Heart right ventricle (tissue), 16 donors: ENCODE measurements at regions not wholly inside any gene's neighbourhood (a gene's known extent, or its start where the extent isn't known, plus 50 kb on each side); places are given as distances from the start of the nearest gene placed in this dataset.
"Not testable (repeated sequence)": the region's sequence is repeated elsewhere in the genome, so short reads cannot be mapped to it uniquely, and the experiment has no call there.

Source experiments
- ATAC-seq, 8 donors: fragments of 200-7000 bp; cut with Tn5 transposase; one replicate each; pipeline ENCODE4 v1.9.1; 2020; ENCODE audit warnings: mild to moderate bottlenecking in 8 of 8, moderate library complexity in 8 of 8, moderate number of reproducible peaks in 1 of 8
- DNase-seq, 2 donors: peaks; one replicate each; pipeline ENCODE4 v3.0.0-alpha.2; 2020
- H3K27ac ChIP-seq, 10 donors: fragments of 200-600 bp; sonication (generic) in 2 of 10; one replicate each; pipeline versions ENCODE4 v1.5.0 to v1.8.0; 2020 to 2022; ENCODE audit warnings: mild to moderate bottlenecking in 3 of 10
- H3K27me3 ChIP-seq, 7 donors: fragments of 200-600 bp; one replicate each; pipeline ENCODE4 v1.8.0; 2021 to 2022; ENCODE audit warnings: mild to moderate bottlenecking in 2 of 7
- H3K36me3 ChIP-seq, 9 donors: fragments of 200-600 bp; sonication (generic) in 1 of 9; one replicate each; pipeline versions ENCODE4 v1.5.0 to v1.8.0; 2020 to 2022; ENCODE audit warnings: mild to moderate bottlenecking in 2 of 9
- H3K4me1 ChIP-seq, 9 donors: fragments of 200-600 bp; sonication (generic) in 1 of 9; one replicate each; pipeline versions ENCODE4 v1.5.0 to v1.8.0; 2020 to 2022; ENCODE audit warnings: mild to moderate bottlenecking in 4 of 9
- H3K4me3 ChIP-seq, 10 donors: fragments of 200-600 bp; sonication (generic) in 2 of 10; one replicate each; pipeline versions ENCODE4 v1.5.0 to v1.8.0; 2020 to 2022; ENCODE audit warnings: mild to moderate bottlenecking in 7 of 10, moderate library complexity in 2 of 10
- H3K9me3 ChIP-seq, 11 donors: fragments of 200-600 bp in 10 of 11; sonication (generic) in 2 of 11; one replicate each; pipeline versions ENCODE4 v1.5.0 to v1.8.0; 2013 to 2022; ENCODE audit warnings: mild to moderate bottlenecking in 2 of 11, control low read depth in 1 of 11, moderate library complexity in 1 of 11
- CTCF ChIP-seq, 9 donors: fragments of 200-600 bp; sonication (generic) in 2 of 9; IDR thresholded peaks; one replicate each; pipeline versions ENCODE4 v1.5.0 to v1.8.0; 2021 to 2022; ENCODE audit warnings: antibody characterized with exemption in 9 of 9, mild to moderate bottlenecking in 5 of 9, moderate library complexity in 1 of 9
- WGBS, 2 donors: extraction: QIAGEN DNeasy Blood & Tissue Kit; methylation state at CpG; one replicate each; pipeline ENCODE4 v1.1.7; 2013; ENCODE audit warnings: inconsistent platforms in 1 of 2; 5-methylcytosine and 5-hydroxymethylcytosine counted together
- intact Hi-C, 10 donors: fragments of 100-400 bp; cut with DNase I; formaldehyde crosslinking; loops; one replicate each; pipeline versions ENCODE4 v1.11.1 to v1.14.2; 2022
- donor health status: Arrhythmogenic right ventricular cardiomyopathy.
- donor health status: ischemic (EF 13 %, LVEDD 7.1; RV severe dilation, severe dysfunction).
- donor health status: healthy with polysubstance abuse.
- donor health status: DM: no; HTN: yes; CAD: no.
- donor health status: DM: no; HTN: no; CAD: no.
- donor health status: ischemic (EF 25% LVEDD 6.9; RV normal size, moderate dysfunction).
- donor health status: ischemic (EF 25% LVEDD 5.7; RV mildly dilated, moderate dysfunction).
- donor health status: healthy.
- donor health status: DM: yes; HTN: yes; CAD: no.
- donor health status: Ischemic cardiomyopathy.
- donor health status: ischemic (EF 35%, LVEDD 5.7; RV mildly dilated, moderate dysfunction).
- donor health status: nonischemic (EF 11% LVEDD 7.7; RV severe dilation, severe dysfunction).
- donor health status: DM: yes; HTN: yes; CAD: no.
- donor health status: PGD.
- donor health status: ischemic (EF 29% LVEDD 5.4; RV normal size, mild dysfunction).
- donor health status: nonischemic (EF 23%, LVEDD 6.1; RV moderate dilation, normal function).

- Histone ChIP-seq H3K4me1 (peaks cover 0 to 15% (median 0%) of the 10 kb centered on the region in 9 donors), H3K9me3 (peaks cover 0 to 14% (median 0%) of the 10 kb centered on the region in 11 donors), H3K36me3 (no peaks in the 10 kb centered on the region), H3K4me3 (no peak overlapping the region), H3K27ac (no peak overlapping the region), H3K27me3 (no peaks in the 10 kb centered on the region)
- DNase-seq (no peak), ATAC-seq (no peak)
- intact Hi-C loops, result no loop called here
- no peak for TF ChIP-seq CTCF (IDR thresholded peaks at IDR 0.05)
Measured at GRCh38 chr12:88361493-88361892, 218.8 kb downstream of the KITLG start.

DNA sequence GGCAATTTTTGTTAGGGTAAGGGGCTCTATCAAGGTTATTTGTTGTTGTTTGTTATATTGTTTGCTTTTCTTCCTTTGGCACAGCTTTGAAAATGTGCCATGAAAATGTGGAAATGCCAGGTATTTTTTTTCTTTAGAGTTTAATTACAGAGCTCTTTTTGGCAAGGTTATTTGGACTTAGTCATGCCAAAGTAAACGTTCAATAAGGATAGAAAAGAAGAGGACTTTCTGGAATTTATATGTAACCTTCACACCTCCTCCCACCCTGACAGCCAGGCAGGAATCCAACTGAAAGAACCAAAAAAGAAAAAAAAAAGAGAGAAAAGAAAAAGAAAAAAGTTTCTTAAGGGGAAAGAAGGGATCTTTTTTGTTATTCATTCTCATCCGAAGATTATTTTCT lies 217.8 kb downstream of the KITLG start:
- Histone ChIP-seq H3K9me3 (peaks cover 0 to 14% (median 0%) of the 10 kb centered on the region in 11 donors), H3K36me3 (no peaks in the 10 kb centered on the region), H3K4me1 (peaks cover 0 to 15% (median 0%) of the 10 kb centered on the region in 9 donors), H3K27ac (no peak overlapping the region), H3K27me3 (no peaks in the 10 kb centered on the region), H3K4me3 (no peak overlapping the region)
- no peak for TF ChIP-seq CTCF (IDR thresholded peaks at IDR 0.05)
- WGBS, 2 donors, result 47 to 53% methylated on average over 2 of the region's 2 CpGs
- ATAC-seq (no peak), DNase-seq (no peak)
- intact Hi-C loops, result no loop called here

GRCh38 chr12:88365403-88365802 lies 214.9 kb downstream of the KITLG start:
- DNase-seq (no peak), ATAC-seq (no peak)
- no peak overlapping the region for H3K4me3 ChIP-seq
- H3K9me3 ChIP-seq, result no peaks in the 10 kb centered on the region
- no peaks in the 10 kb centered on the region for H3K36me3 ChIP-seq
- no peaks in the 10 kb centered on the region for H3K27me3 ChIP-seq
- no peak for TF ChIP-seq CTCF (IDR thresholded peaks at IDR 0.05)
- H3K27ac ChIP-seq, result no peak overlapping the region
- 67 to 72% methylated on average over 3 of the region's 3 CpGs for WGBS, 2 donors
- intact Hi-C loops, result no loop called here
- peaks cover 0 to 15% (median 0%) of the 10 kb centered on the region in 9 donors for H3K4me1 ChIP-seq

GRCh38 chr12:88366101-88366500 lies 214.2 kb downstream of the KITLG start:
- 85 to 89% methylated on average over 4 of the region's 4 CpGs for WGBS, 2 donors
- ATAC-seq (no peak), DNase-seq (no peak)
- Histone ChIP-seq H3K27ac (no peak overlapping the region), H3K27me3 (no peaks in the 10 kb centered on the region), H3K4me1 (peaks cover 0 to 15% (median 0%) of the 10 kb centered on the region in 9 donors), H3K36me3 (no peaks in the 10 kb centered on the region), H3K9me3 (no peaks in the 10 kb centered on the region), H3K4me3 (no peak overlapping the region)
- intact Hi-C loops, result no loop called here
- no peak for TF ChIP-seq CTCF (IDR thresholded peaks at IDR 0.05)

- Histone ChIP-seq H3K27me3 (no peaks in the 10 kb centered on the region), H3K4me3 (no peak overlapping the region), H3K4me1 (peaks cover 0 to 15% (median 0%) of the 10 kb centered on the region in 9 donors), H3K9me3 (no peaks in the 10 kb centered on the region), H3K27ac (no peak overlapping the region), H3K36me3 (no peaks in the 10 kb centered on the region)
- TF ChIP-seq CTCF (IDR thresholded peaks at IDR 0.05), result no peak
- intact Hi-C loops, result no loop called here
- ATAC-seq (no peak), DNase-seq (no peak)
Measured at GRCh38 chr12:88367231-88367630, 213.0 kb downstream of the KITLG start.

DNA sequence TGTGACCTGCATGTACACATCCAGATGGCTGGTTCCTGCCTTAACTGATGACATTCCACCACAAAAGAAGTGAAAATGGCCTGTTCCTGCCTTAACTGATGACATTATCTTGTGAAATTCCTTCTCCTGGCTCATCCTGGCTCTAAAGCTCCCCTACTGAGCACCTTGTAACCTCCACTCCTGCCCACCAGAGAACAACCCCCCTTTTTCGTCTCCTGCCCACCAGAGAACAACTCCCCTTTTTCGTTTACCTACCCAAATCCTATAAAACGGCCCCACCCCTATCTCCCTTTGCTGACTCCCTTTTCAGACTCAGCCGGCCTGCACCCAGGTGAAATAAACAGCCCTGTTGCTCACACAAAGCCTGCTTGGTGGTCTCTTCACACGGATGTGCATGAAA lies 212.2 kb downstream of the KITLG start:
- H3K27ac ChIP-seq, H3K4me1 ChIP-seq, H3K27me3 ChIP-seq, ATAC-seq, H3K9me3 ChIP-seq, H3K4me3 ChIP-seq, H3K36me3 ChIP-seq, DNase-seq, intact Hi-C loops: not testable (repeated sequence)
- 80 to 87% methylated on average over 5 of the region's 5 CpGs for WGBS, 2 donors
